Body of pancreas (tissue), 4 donors: ENCODE measurements at regions not wholly inside any gene's neighbourhood (a gene's known extent, or its start where the extent isn't known, plus 50 kb on each side); places are given as distances from the start of the nearest gene placed in this dataset.
A peak's percentile ranks its signal among the peaks of the same experiment; 100 is the strongest.
"Not testable (repeated sequence)": the region's sequence is repeated elsewhere in the genome, so short reads cannot be mapped to it uniquely, and the experiment has no call there.

Experiments
- ATAC-seq: fragments of 150-250 bp; one replicate; pipeline ENCODE4 v1.9.1; 2016
- DNase-seq, 4 donors: peaks; one replicate each; pipeline ENCODE4 v3.0.0-alpha.2; 2019
- H3K27ac ChIP-seq, 4 donors: fragments of 200-600 bp; sonication (generic); 1 replicate in 3 of 4; 2 replicates in 1 of 4; pipeline versions ENCODE4 v1.5.1 to v1.6.1; 2016 to 2019; ENCODE audit warnings: mild to moderate bottlenecking in 1 of 4, mixed read lengths in 1 of 4, moderate library complexity in 1 of 4
- H3K27me3 ChIP-seq, 2 donors: fragments of 200-600 bp; sonication (generic); one replicate each; pipeline ENCODE4 v1.6.0; 2016; ENCODE audit warnings: mild to moderate bottlenecking in 1 of 2
- H3K36me3 ChIP-seq, 2 donors: fragments of 200-600 bp; sonication (generic); replicated peaks in 1 of 2; 2 replicates each; pipeline ENCODE4 v1.5.1; 2016; ENCODE audit warnings: low read depth in 2 of 2; ENCODE audit not compliant: insufficient read depth in 1 of 2
- H3K4me1 ChIP-seq: fragments of 200-600 bp; sonication (generic); one replicate; pipeline ENCODE4 v1.6.0; 2016
- H3K4me3 ChIP-seq, 2 donors: fragments of 200-600 bp; sonication (generic); 1 replicate in 1 of 2; 2 replicates in 1 of 2; pipeline ENCODE4 v1.5.1; 2016 to 2019
- H3K9me3 ChIP-seq, 3 donors: fragments of 200-600 bp; sonication (generic); 1 replicate in 2 of 3; 2 replicates in 1 of 3; pipeline ENCODE4 v1.5.1; 2016
- POLR2A ChIP-seq, 3 donors: fragments of 450-650 bp; IDR thresholded peaks; one replicate each; pipeline ENCODE4 v1.6.1; 2016; ENCODE audit warnings: antibody characterized with exemption in 3 of 3, mild to moderate bottlenecking in 2 of 3
- WGBS, 2 donors: methylation state at CpG; one replicate each; pipeline ENCODE4 v1.1.5; 2017; 5-methylcytosine and 5-hydroxymethylcytosine counted together
- intact Hi-C: fragments of 100-400 bp; cut with DNase I; formaldehyde crosslinking; loops from one replicate; pipeline ENCODE4 v1.15.1; 2023
- TF ChIP-seq, protein P1 (sequence below), 7 experiments: fragments of 450-650 bp in 4 of 7; fragments of 200-600 bp in 3 of 7; sonication (generic) in 3 of 7; IDR thresholded peaks; one replicate each; pipeline ENCODE4 v1.5.1; 2016 to 2019; ENCODE audit warnings: antibody characterized with exemption in 7 of 7

DNA sequence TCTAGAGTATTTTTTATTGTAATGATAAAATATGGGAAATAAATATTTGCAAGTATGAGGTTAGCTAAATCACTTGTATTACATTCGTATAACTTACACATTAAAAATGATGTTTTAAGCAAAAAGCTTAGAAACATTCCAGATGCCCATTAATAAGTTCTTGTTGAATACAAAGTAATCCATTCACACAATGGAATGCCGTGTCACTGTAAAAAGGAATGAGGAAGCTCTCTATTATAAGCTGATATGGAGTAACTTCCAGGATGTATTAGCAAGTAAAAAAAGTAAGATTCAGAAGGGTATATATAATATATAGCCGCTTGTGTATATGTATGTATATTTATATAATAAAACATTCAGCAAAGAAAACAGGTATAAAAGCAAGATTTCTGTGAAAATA lies 412.8 kb upstream of the MTPN start:
- Histone ChIP-seq H3K27me3 (no peaks in the 10 kb centered on the region), H3K4me3 (no peak overlapping the region), H3K27ac (peak overlapping the region in 1 of 4 donors; percentile 55), H3K9me3 (no peaks in the 10 kb centered on the region), H3K4me1 (no peaks in the 10 kb centered on the region), H3K36me3 (no peaks in the 10 kb centered on the region)
- TF ChIP-seq, protein P1, sequence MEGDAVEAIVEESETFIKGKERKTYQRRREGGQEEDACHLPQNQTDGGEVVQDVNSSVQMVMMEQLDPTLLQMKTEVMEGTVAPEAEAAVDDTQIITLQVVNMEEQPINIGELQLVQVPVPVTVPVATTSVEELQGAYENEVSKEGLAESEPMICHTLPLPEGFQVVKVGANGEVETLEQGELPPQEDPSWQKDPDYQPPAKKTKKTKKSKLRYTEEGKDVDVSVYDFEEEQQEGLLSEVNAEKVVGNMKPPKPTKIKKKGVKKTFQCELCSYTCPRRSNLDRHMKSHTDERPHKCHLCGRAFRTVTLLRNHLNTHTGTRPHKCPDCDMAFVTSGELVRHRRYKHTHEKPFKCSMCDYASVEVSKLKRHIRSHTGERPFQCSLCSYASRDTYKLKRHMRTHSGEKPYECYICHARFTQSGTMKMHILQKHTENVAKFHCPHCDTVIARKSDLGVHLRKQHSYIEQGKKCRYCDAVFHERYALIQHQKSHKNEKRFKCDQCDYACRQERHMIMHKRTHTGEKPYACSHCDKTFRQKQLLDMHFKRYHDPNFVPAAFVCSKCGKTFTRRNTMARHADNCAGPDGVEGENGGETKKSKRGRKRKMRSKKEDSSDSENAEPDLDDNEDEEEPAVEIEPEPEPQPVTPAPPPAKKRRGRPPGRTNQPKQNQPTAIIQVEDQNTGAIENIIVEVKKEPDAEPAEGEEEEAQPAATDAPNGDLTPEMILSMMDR (IDR thresholded peaks at IDR 0.05), result no peak
- TF ChIP-seq POLR2A (IDR thresholded peaks at IDR 0.05), result no peak
- DNase-seq (no peak), ATAC-seq (peak; percentile 81)
- 25 to 34% methylated on average over 3 of the region's 3 CpGs for WGBS, 2 donors
- intact Hi-C loops, result no loop called here

DNA sequence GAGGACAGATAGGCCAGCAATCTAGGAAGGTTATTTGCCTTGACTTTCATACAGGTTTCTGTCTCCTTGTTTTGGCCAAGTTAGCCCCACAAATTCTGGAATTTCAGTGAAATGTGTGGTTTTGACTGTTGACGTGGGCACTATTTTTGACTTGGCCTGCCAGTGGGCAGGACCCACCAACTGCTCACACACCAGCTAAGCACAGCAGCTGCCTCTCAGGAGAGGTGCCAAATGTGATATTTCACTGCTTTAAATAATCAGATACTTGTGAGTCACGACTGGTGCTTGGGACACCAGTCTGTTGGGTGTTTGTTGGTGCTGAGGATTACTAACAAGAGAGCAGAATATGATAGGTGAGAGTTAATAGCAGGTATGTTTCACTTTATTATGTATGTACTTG lies 409.7 kb upstream of the MTPN start:
- TF ChIP-seq POLR2A (IDR thresholded peaks at IDR 0.05), result no peak
- TF ChIP-seq, protein P1 (IDR thresholded peaks at IDR 0.05), result no peak
- ATAC-seq, result no peak
- WGBS, 2 donors, result 58 to 63% methylated on average over 2 of the region's 2 CpGs

DNA sequence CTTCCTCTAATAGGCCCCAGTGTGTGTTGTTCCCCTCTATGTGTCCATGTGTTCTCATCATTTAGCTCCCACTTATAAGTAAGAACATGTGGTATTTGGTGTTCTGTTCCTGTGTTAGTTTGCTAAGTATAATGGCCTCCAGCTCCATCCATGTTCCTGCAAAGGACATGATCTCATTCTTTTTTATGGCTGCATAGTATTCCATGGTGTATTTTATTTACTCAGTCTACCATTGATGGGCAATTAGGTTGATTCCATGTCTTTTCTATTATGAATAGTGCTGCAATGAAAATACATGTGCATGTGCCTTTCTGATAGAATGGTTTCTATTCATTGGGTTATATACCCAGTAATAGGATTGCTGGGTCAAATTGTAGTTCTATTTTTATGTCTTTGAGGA lies 394.2 kb upstream of the MTPN start:
- H3K4me3 ChIP-seq, H3K4me1 ChIP-seq, DNase-seq, H3K9me3 ChIP-seq, H3K27ac ChIP-seq, H3K27me3 ChIP-seq, intact Hi-C loops, H3K36me3 ChIP-seq, ATAC-seq: not testable (repeated sequence)

More for the DNA sequence above, 409.7 kb upstream of the MTPN start:
- H3K4me3 ChIP-seq, result no peak overlapping the region
- intact Hi-C loops, result no loop called here
- H3K4me1 ChIP-seq, result no peaks in the 10 kb centered on the region
- H3K9me3 ChIP-seq, result no peaks in the 10 kb centered on the region
- H3K27me3 ChIP-seq, result no peaks in the 10 kb centered on the region
- H3K36me3 ChIP-seq, result no peaks in the 10 kb centered on the region
- no peak for DNase-seq
- H3K27ac ChIP-seq, result no peak overlapping the region

DNA sequence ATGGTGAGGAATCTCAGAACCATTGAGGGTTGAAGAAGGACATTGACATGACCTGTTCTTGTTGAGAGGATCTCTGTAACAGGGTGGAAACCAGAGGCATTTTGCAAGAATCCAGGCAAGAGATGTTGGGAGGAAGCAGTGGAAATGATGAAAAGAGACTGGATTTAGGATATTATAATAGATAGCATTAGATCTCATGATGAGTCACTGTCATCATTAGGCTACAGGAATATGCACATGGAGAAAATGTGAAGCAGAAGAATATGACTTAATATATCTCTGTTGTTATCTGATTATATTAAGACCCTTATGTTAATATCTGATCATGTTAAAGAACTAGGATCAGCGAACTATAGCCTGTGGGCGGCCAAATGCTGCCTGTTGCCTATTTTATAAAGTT lies 393.0 kb upstream of the MTPN start:
- Histone ChIP-seq H3K4me1 (no peaks in the 10 kb centered on the region), H3K27me3 (no peaks in the 10 kb centered on the region), H3K36me3 (no peaks in the 10 kb centered on the region), H3K27ac (no peak overlapping the region), H3K9me3 (no peaks in the 10 kb centered on the region), H3K4me3 (no peak overlapping the region)
- intact Hi-C loops, result no loop called here
- TF ChIP-seq, protein P1 (IDR thresholded peaks at IDR 0.05), result no peak
- no peak for TF ChIP-seq POLR2A (IDR thresholded peaks at IDR 0.05)
- DNase-seq (no peak), ATAC-seq (no peak)
- 76 to 91% methylated on average over 2 of the region's 2 CpGs for WGBS, 2 donors

DNA sequence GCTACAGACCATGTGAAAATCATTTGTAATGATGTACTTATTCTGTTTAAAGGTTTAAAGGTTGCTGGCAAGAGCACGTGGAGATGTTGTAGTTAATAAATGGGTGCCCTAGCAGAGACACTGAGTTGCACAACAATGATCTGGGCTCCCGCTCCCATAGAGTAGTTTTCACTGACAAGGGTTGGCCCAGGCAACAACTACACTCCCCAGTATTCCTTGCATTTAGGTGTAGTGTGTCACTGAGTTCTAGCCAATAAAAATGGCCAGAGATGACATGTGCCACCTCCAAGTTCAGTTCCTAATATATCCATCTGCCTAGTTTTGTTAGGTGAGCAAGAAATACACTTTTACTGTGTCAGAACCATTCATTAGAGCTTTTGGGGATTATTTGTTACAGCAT lies 392.1 kb upstream of the MTPN start:
- Histone ChIP-seq H3K9me3 (no peaks in the 10 kb centered on the region), H3K4me3 (no peak overlapping the region), H3K27ac (no peak overlapping the region), H3K36me3 (no peaks in the 10 kb centered on the region), H3K27me3 (no peaks in the 10 kb centered on the region), H3K4me1 (no peaks in the 10 kb centered on the region)
- WGBS, 2 donors, result 61 to 63% methylated on average over 2 of the region's 2 CpGs
- ATAC-seq (no peak), DNase-seq (no peak)
- TF ChIP-seq, protein P1 (IDR thresholded peaks at IDR 0.05), result no peak
- no peak for TF ChIP-seq POLR2A (IDR thresholded peaks at IDR 0.05)
- intact Hi-C loops, result no loop called here
